ENCODE measurements at regions not wholly inside any gene's neighbourhood (a gene's known extent, or its start where the extent isn't known, plus 50 kb on each side); places are given as distances from the start of the nearest gene placed in this dataset.

GRCh38 chr21:36615274-36615964 is 83.5 kb upstream of the SIM2 start:
- TF ChIP-seq POLR2A (IDR thresholded peaks at IDR 0.05) (no peak), CTCF (IDR thresholded peaks at IDR 0.05) (no peak)
